Upper lobe of left lung (tissue), 4 donors: ENCODE measurements at regions not wholly inside any gene's neighbourhood (a gene's known extent, or its start where the extent isn't known, plus 50 kb on each side); places are given as distances from the start of the nearest gene placed in this dataset.

ENCODE experiments used
- EP300 ChIP-seq, 4 donors: sonication (generic); formaldehyde crosslinking; IDR thresholded peaks; one replicate each; pipeline ENCODE4 v1.5.1; 2017; ENCODE audit warnings: antibody characterized with exemption in 4 of 4, control low read depth in 2 of 4
- POLR2A ChIP-seq, 4 donors: fragments of 450-650 bp; IDR thresholded peaks; one replicate each; pipeline ENCODE4 v1.5.1; 2016 to 2017; ENCODE audit warnings: antibody characterized with exemption in 4 of 4, mild to moderate bottlenecking in 2 of 4
- TF ChIP-seq, protein P1 (sequence below), 6 experiments: fragments of 450-650 bp in 4 of 6; fragments of 200-600 bp in 2 of 6; sonication (generic) in 2 of 6; IDR thresholded peaks; one replicate each; pipeline ENCODE4 v1.5.1; 2016 to 2019; ENCODE audit warnings: antibody characterized with exemption in 6 of 6

DNA sequence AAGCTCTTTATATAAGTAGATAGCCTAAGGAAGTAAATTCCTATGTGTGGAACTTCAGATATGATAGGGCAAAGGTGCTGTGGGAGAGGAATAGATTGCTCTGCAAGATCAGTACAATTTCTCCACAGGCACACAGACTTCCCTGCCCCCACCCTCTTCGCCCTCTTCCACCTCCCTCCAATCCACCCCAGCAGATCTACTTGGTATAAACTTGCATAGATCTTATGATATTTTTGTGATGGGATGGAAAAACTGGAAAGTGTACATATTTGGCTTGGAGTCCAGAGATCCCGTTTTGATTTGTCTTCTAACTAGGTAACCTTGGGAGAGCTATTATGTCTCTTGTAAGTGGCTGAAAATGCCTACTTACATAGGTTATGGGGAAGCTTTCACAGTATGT lies 586.3 kb upstream of the USP24 start:
- TF ChIP-seq, protein P1, sequence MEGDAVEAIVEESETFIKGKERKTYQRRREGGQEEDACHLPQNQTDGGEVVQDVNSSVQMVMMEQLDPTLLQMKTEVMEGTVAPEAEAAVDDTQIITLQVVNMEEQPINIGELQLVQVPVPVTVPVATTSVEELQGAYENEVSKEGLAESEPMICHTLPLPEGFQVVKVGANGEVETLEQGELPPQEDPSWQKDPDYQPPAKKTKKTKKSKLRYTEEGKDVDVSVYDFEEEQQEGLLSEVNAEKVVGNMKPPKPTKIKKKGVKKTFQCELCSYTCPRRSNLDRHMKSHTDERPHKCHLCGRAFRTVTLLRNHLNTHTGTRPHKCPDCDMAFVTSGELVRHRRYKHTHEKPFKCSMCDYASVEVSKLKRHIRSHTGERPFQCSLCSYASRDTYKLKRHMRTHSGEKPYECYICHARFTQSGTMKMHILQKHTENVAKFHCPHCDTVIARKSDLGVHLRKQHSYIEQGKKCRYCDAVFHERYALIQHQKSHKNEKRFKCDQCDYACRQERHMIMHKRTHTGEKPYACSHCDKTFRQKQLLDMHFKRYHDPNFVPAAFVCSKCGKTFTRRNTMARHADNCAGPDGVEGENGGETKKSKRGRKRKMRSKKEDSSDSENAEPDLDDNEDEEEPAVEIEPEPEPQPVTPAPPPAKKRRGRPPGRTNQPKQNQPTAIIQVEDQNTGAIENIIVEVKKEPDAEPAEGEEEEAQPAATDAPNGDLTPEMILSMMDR (IDR thresholded peaks at IDR 0.05) = no peak
- no peak for TF ChIP-seq EP300 (IDR thresholded peaks at IDR 0.05)
- TF ChIP-seq POLR2A (IDR thresholded peaks at IDR 0.05) = no peak
